ENCODE measurements at regions not wholly inside any gene's neighbourhood (a gene's known extent, or its start where the extent isn't known, plus 50 kb on each side); places are given as distances from the start of the nearest gene placed in this dataset.

DNA sequence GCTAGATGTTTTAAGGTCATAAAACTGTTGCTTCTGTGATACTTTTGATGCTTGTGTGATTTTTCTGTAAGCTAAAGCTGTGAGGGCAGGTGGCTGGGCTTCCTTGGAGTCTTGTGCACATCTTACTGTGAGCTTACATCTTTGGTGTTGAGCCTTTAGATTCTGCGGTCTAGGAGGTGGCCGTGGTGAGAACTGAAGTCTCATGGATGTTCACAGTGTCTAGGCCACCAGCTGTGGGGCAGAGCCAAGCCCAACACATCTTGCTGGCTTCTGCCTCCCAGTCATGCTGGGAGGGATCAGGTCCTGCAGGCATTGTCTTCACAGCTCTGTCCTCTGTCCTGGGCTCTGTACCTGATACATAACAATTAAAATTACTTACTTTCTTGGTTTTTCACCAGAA lies 219.7 kb upstream of the HS6ST1 start:
- in situ Hi-C loops (cut with MboI; ENCODE audit: low sequenced_read_pairs in 4 of 4) = no loop called here

DNA sequence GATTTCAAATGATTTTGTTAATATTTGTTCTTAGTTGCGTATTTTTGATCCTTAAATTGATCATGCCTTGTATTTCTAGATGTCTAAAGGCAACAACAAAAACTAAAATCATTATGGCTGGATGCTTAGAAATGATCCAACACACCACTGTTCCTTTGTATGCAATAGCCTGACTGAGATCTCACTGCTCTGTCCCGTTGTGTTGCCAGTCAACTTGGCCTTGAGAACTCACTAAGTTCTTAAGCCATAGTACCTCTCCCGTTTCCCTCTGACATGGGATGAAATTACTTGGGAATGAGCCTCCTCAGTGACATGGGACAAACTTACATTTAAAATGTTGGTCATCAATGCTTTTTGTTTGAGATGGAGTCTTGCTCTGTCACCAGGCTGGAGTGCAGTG lies 222.0 kb upstream of the HS6ST1 start:
- H3K27me3 ChIP-seq = no peaks in the 10 kb centered on the region
- ATAC-seq (no peak), DNase-seq (no peak)
- intact Hi-C loops (cut with DNase I; ENCODE audit: low total_unique reads) = no loop called here
- in situ Hi-C loops (cut with MboI; ENCODE audit: low sequenced_read_pairs in 4 of 4) = no loop called here
- H3K27ac ChIP-seq = no peak overlapping the region
- H3K9me3 ChIP-seq = no peaks in the 10 kb centered on the region
- no peak overlapping the region for H3K4me3 ChIP-seq
- no peaks in the 10 kb centered on the region for H3K4me1 ChIP-seq
- TF ChIP-seq, protein P1, sequence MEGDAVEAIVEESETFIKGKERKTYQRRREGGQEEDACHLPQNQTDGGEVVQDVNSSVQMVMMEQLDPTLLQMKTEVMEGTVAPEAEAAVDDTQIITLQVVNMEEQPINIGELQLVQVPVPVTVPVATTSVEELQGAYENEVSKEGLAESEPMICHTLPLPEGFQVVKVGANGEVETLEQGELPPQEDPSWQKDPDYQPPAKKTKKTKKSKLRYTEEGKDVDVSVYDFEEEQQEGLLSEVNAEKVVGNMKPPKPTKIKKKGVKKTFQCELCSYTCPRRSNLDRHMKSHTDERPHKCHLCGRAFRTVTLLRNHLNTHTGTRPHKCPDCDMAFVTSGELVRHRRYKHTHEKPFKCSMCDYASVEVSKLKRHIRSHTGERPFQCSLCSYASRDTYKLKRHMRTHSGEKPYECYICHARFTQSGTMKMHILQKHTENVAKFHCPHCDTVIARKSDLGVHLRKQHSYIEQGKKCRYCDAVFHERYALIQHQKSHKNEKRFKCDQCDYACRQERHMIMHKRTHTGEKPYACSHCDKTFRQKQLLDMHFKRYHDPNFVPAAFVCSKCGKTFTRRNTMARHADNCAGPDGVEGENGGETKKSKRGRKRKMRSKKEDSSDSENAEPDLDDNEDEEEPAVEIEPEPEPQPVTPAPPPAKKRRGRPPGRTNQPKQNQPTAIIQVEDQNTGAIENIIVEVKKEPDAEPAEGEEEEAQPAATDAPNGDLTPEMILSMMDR (IDR thresholded peaks at IDR 0.05 in 4 of 5, conservative IDR thresholded peaks at IDR 0.05 in 1 of 5) = no peak
- TF ChIP-seq POLR2A (IDR thresholded peaks at IDR 0.05) = no peak
- no peaks in the 10 kb centered on the region for H3K36me3 ChIP-seq

More for the DNA sequence above, 219.7 kb upstream of the HS6ST1 start:
- H3K36me3 ChIP-seq = no peaks in the 10 kb centered on the region
- ATAC-seq (no peak), DNase-seq (no peak)
- H3K27me3 ChIP-seq = no peaks in the 10 kb centered on the region
- H3K4me1 ChIP-seq = no peaks in the 10 kb centered on the region
- no peak overlapping the region for H3K4me3 ChIP-seq
- intact Hi-C loops (cut with DNase I; ENCODE audit: low total_unique reads) = no loop called here
- H3K27ac ChIP-seq = no peak overlapping the region
- no peaks in the 10 kb centered on the region for H3K9me3 ChIP-seq
- no peak for TF ChIP-seq POLR2A (IDR thresholded peaks at IDR 0.05)
- TF ChIP-seq, protein P1 (IDR thresholded peaks at IDR 0.05 in 4 of 5, conservative IDR thresholded peaks at IDR 0.05 in 1 of 5) = no peak

DNA sequence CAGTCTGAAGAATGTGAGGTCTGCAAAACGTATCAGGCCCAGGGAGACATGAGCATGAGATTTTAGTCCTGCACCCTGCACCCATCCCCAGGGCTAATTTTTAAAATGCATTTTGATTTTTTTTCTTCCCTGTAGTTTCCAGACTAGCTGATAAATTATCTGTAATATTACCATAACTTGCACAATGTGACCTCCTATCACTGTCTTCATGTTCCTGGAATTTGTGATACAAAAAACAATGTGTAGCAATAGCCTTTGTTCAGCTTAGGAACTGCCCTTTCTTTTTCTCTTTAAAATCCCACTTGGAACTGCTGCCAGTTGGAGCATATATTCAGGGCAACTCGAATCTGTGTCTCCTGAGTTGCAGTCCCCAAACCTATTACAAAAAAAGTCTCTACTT lies 222.8 kb upstream of the HS6ST1 start:
- Histone ChIP-seq H3K4me3 (no peak overlapping the region), H3K4me1 (no peaks in the 10 kb centered on the region), H3K27me3 (no peaks in the 10 kb centered on the region), H3K9me3 (no peaks in the 10 kb centered on the region), H3K27ac (no peak overlapping the region), H3K36me3 (no peaks in the 10 kb centered on the region)
- intact Hi-C loops (cut with DNase I; ENCODE audit: low total_unique reads) = no loop called here
- no peak for DNase-seq
- no peak for ATAC-seq
- TF ChIP-seq POLR2A (IDR thresholded peaks at IDR 0.05) = no peak
- TF ChIP-seq, protein P1 (IDR thresholded peaks at IDR 0.05 in 4 of 5, conservative IDR thresholded peaks at IDR 0.05 in 1 of 5) = no peak
- in situ Hi-C loops (cut with MboI; ENCODE audit: low sequenced_read_pairs in 4 of 4) = no loop called here

- Histone ChIP-seq H3K4me1 (no peaks in the 10 kb centered on the region), H3K9me3 (no peaks in the 10 kb centered on the region), H3K36me3 (no peaks in the 10 kb centered on the region), H3K27ac (no peak overlapping the region), H3K4me3 (no peak overlapping the region), H3K27me3 (no peaks in the 10 kb centered on the region)
- no peak for DNase-seq
- intact Hi-C loops (cut with DNase I; ENCODE audit: low total_unique reads) = no loop called here
- ATAC-seq = no peak
- TF ChIP-seq, protein P1 (IDR thresholded peaks at IDR 0.05 in 4 of 5, conservative IDR thresholded peaks at IDR 0.05 in 1 of 5) = no peak
- no peak for TF ChIP-seq POLR2A (IDR thresholded peaks at IDR 0.05)
- in situ Hi-C loops (cut with MboI; ENCODE audit: low sequenced_read_pairs in 4 of 4) = no loop called here
Measured at GRCh38 chr2:128543036-128543435, 224.4 kb upstream of the HS6ST1 start.

DNA sequence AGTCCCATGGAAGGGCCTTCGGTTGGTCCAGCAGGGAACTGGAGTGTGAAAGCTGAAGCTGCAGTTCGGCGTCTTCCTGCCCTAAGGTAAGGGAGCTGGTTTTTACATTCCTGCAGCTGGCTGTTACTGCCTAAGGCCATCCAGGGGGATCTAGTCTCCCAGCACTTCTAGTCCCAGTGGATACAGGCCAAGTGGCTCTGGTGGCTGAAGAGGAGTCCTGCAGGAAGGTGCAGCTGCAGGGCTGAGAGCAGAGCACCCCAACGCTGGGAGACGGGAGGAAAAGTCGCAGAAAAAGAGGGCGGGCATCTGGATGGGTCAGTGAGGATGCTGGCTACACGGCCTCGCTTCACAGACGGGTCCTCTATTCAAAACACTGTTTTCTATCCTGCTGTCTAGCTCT lies 225.0 kb upstream of the HS6ST1 start:
- Histone ChIP-seq H3K4me1 (no peaks in the 10 kb centered on the region), H3K4me3 (no peak overlapping the region), H3K27me3 (no peaks in the 10 kb centered on the region), H3K36me3 (no peaks in the 10 kb centered on the region), H3K27ac (no peak overlapping the region), H3K9me3 (no peaks in the 10 kb centered on the region)
- DNase-seq (no peak), ATAC-seq (no peak)
- intact Hi-C loops (cut with DNase I; ENCODE audit: low total_unique reads) (no loop called here), in situ Hi-C loops (cut with MboI; ENCODE audit: low sequenced_read_pairs in 4 of 4) (no loop called here)
- TF ChIP-seq POLR2A (IDR thresholded peaks at IDR 0.05) = no peak
- TF ChIP-seq, protein P1 (IDR thresholded peaks at IDR 0.05 in 4 of 5, conservative IDR thresholded peaks at IDR 0.05 in 1 of 5) = no peak
